ENCODE measurements at regions not wholly inside any gene's neighbourhood (a gene's known extent, or its start where the extent isn't known, plus 50 kb on each side); places are given as distances from the start of the nearest gene placed in this dataset.

DNA sequence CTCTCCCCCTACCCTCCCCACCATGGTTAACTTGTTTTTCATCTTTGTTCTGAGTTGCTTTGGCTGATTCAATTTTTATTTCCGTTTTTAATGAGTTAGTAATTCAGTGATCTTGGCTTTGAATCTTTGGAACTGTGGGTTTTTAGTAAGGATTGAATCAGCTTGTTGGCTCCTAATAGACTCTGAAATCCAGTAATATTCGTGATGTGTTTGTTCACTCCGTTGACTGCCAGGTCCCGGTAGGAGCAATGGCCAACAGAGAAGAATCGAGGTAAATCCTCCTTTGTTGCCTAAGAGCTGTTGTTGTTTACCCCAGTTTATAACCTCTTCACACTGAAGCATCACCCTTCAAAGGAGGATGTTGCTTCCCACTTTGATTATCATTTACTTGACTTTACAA lies 92.7 kb downstream of the PCSK1 start:
- ATAC-seq (ENCODE audit: low FRiP score) (no peak), DNase-seq (ENCODE audit: low spot score) (no peak)
- TF ChIP-seq, protein P1, sequence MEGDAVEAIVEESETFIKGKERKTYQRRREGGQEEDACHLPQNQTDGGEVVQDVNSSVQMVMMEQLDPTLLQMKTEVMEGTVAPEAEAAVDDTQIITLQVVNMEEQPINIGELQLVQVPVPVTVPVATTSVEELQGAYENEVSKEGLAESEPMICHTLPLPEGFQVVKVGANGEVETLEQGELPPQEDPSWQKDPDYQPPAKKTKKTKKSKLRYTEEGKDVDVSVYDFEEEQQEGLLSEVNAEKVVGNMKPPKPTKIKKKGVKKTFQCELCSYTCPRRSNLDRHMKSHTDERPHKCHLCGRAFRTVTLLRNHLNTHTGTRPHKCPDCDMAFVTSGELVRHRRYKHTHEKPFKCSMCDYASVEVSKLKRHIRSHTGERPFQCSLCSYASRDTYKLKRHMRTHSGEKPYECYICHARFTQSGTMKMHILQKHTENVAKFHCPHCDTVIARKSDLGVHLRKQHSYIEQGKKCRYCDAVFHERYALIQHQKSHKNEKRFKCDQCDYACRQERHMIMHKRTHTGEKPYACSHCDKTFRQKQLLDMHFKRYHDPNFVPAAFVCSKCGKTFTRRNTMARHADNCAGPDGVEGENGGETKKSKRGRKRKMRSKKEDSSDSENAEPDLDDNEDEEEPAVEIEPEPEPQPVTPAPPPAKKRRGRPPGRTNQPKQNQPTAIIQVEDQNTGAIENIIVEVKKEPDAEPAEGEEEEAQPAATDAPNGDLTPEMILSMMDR (IDR thresholded peaks at IDR 0.05), result no peak

DNA sequence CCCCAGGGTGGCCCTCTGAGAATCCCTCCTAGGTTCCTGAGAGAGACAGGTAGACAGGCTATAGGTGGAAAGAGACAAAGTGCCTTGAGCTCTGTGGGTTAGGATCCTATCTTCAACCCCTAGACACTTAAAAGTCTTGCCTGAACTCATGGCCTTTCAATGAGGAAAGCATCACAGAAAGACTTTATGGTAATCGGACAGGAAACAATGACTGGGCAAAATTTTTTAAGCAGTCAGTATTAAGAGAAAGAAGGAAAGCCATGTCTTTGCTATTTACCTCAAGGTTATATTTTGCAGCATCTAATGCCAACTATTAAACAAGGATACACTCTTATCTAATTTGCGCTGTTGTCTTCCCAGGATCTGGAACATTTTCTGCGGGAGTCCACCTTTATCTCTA lies 93.2 kb downstream of the PCSK1 start:
- TF ChIP-seq, protein P1 (IDR thresholded peaks at IDR 0.05), result no peak
- DNase-seq (ENCODE audit: low spot score), result no peak
- no peak for ATAC-seq (ENCODE audit: low FRiP score)

DNA sequence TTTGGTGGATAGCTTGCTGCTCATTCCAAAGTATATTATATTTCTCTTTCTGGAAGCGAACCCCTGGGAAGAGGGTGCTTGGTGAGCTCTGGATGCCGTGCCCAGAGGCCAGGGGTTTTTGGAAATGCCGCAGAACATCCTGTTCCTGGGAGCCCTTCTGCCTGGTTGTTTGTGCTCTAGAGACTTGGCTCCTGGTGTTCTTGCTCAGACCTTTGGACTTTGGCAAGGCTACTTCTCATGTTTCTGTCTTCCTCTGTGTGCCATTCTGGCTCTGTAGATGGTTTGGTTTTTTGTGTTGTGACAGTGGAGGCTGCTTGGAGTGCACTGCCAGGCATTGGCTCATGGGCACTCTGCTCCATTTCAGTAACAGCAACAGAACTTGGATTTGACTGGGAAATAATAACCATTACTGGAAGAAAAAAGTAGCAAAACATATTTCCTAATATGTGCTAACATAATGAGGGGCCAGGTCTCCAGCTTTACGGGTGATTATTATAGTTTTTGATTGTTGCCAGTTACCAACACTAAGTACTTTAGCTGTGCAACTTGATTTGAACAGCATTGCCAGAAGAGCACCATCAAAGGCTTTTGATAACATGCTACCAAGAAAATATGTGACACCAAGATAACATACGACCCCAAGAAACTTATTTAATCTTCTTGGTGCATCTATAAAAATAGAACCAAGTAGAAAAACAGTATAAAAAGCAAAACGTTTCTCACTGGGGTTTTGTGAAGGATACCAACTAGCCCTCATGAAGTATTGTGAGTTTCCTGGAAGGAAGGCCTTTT lies 94.2 kb downstream of the PCSK1 start:
- TF ChIP-seq, protein P1 (IDR thresholded peaks at IDR 0.05), result no peak

DNA sequence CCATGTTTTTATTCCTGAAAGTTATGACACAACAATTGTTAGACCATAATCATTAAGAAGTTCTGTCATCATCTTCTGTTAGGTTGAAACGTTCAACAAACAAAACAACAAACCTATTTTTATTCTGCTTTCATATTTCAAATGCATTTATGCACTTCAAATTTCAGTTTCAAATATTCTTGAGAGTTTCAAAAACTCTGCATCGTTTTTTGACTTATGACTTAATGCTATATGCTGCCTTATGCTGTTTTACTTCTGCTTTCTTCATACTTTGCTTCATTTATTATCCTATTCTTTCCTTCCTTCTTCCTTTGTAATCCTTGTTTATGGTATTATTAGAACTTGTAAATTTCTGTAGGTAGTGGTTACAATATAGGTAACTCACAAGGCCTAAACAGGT lies 95.0 kb downstream of the PCSK1 start:
- TF ChIP-seq, protein P1 (IDR thresholded peaks at IDR 0.05), result no peak
- ATAC-seq (ENCODE audit: low FRiP score) (no peak), DNase-seq (ENCODE audit: low spot score) (no peak)

More for the DNA sequence above, 94.2 kb downstream of the PCSK1 start:
- ATAC-seq (ENCODE audit: low FRiP score) (peak; percentile 27), DNase-seq (ENCODE audit: low spot score) (no peak)

DNA sequence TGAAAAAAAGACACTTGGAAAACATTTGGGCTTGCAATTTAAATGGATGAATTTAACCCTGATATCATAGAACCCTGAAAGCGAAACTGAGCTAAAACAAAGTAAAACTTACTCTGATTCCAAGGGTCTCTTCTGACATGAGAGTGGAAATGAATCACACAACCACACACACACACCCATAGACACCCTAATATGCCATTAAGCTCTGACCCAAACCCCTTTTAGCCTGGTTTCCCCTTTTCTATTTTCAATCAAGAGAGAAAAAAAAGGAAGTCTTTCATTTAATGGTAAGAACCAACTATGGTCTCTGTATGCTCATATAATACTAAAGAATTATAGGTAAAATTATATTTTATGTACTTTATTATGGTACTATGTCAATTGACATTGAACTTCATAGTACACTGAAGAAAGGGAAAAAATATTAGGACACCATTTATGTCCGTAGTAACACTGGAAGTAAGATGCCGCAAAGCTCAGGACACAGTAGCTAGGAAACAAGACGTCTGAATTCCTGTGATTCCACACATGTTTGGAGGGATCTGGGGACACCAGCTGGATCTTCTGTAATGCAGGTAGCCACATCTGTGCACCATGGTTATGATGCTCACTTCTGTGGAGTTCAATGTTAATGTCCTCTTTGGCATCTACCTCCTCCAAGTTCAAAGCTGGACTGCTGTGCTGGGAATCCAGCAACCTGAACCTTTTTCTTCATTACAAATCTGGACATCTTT lies 95.8 kb downstream of the PCSK1 start:
- ATAC-seq (ENCODE audit: low FRiP score) (no peak), DNase-seq (ENCODE audit: low spot score) (no peak)
- TF ChIP-seq, protein P1 (IDR thresholded peaks at IDR 0.05), result no peak

DNA sequence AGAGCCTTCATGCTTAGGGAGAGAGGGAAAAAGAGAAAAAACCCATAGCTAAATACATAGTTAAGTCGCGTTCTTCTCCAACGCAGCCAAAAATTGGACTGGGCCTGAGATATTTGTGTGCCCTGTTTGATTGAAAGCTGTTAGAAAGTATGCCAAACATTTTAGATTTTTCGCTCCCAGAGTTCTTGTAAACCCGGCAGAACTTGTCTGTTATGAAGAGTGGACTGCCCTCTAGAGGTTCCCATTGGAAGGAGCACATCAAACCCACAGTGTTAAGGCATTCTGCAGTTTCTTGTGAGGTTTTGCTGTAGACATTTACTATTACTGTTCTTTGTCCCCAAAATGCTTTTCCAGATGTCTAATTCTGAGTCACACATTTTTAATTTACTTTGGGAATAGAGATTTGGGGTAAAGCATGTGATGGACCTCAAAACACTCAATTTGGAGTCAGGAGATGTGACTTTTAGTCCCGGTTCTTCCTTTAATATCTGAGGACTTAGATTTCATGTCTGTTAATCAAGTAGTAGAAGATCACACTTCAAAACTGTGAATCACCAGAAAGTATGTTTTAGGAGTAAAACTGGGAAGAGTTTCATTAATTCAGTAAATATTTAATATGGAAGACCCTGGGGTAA lies 96.6 kb downstream of the PCSK1 start:
- peak; percentile 50 for DNase-seq (ENCODE audit: low spot score)
- TF ChIP-seq, protein P1 (IDR thresholded peaks at IDR 0.05), result no peak
- peak; percentile 79 for ATAC-seq (ENCODE audit: low FRiP score)
